Mesendoderm (in vitro differentiated cells): ENCODE measurements at regions not wholly inside any gene's neighbourhood (a gene's known extent, or its start where the extent isn't known, plus 50 kb on each side); places are given as distances from the start of the nearest gene placed in this dataset.
A peak's percentile ranks its signal among the peaks of the same experiment; 100 is the strongest.

ENCODE experiments used
- DNase-seq: peaks from one replicate; pipeline ENCODE4 v3.0.0; 2013
- H2AK5ac ChIP-seq: 2 replicates; pipeline ENCODE4 v1.6.1; 2013; ENCODE audit warnings: low read length, inconsistent platforms
- H2BK120ac ChIP-seq: 2 replicates; pipeline ENCODE4 v1.6.1; 2013; ENCODE audit warnings: low read depth, mild to moderate bottlenecking, low read length, moderate library complexity, mixed read lengths
- H2BK15ac ChIP-seq: replicated peaks from 2 replicates; pipeline ENCODE4 v1.6.1; 2013; ENCODE audit warnings: low read depth, mild to moderate bottlenecking, moderate library complexity
- H2BK5ac ChIP-seq: 2 replicates; pipeline ENCODE4 v1.6.1; 2013; ENCODE audit warnings: low read length, inconsistent platforms
- H3K18ac ChIP-seq: 2 replicates; pipeline ENCODE4 v1.6.1; 2013; ENCODE audit warnings: mild to moderate bottlenecking, low read length, mixed read lengths
- H3K23ac ChIP-seq: one replicate; pipeline ENCODE4 v1.6.1; 2013; ENCODE audit warnings: low read length
- H3K27ac ChIP-seq: 2 replicates; pipeline ENCODE4 v1.5.1; 2013; ENCODE audit warnings: low read depth, mild to moderate bottlenecking, inconsistent platforms, low read length, moderate library complexity
- H3K27me3 ChIP-seq: 2 replicates; pipeline ENCODE4 v1.6.1; 2013; ENCODE audit warnings: low read length, control low read depth, mild to moderate bottlenecking, inconsistent platforms; ENCODE audit not compliant: insufficient read depth, poor library complexity
- H3K36me3 ChIP-seq: 2 replicates; pipeline ENCODE4 v1.6.1; 2013; ENCODE audit warnings: low read length, inconsistent platforms; ENCODE audit not compliant: control insufficient read depth, insufficient read depth
- H3K4ac ChIP-seq: one replicate; pipeline ENCODE4 v1.6.1; 2013; ENCODE audit warnings: low read depth, mild to moderate bottlenecking, low read length, moderate library complexity
- H3K4me1 ChIP-seq: 2 replicates; pipeline ENCODE4 v1.6.1; 2013; ENCODE audit warnings: low read depth, low read length, inconsistent platforms; ENCODE audit not compliant: control insufficient read depth
- H3K4me2 ChIP-seq: 2 replicates; pipeline ENCODE4 v1.6.1; 2013; ENCODE audit warnings: low read length
- H3K4me3 ChIP-seq: 2 replicates; pipeline ENCODE4 v1.5.1; 2013; ENCODE audit warnings: mild to moderate bottlenecking, low read length
- H3K56ac ChIP-seq: one replicate; pipeline ENCODE4 v1.6.1; 2013; ENCODE audit warnings: low read length
- H3K79me1 ChIP-seq: 2 replicates; pipeline ENCODE4 v1.6.1; 2013; ENCODE audit warnings: low read length, inconsistent platforms
- H3K79me2 ChIP-seq: 2 replicates; pipeline ENCODE4 v1.6.1; 2013; ENCODE audit warnings: mild to moderate bottlenecking, low read length; ENCODE audit not compliant: control insufficient read depth, insufficient read depth
- H3K9ac ChIP-seq: 2 replicates; pipeline ENCODE4 v1.6.1; 2013; ENCODE audit warnings: low read length, inconsistent platforms
- H4K5ac ChIP-seq: one replicate; pipeline ENCODE4 v1.6.1; 2013; ENCODE audit warnings: low read length
- H4K8ac ChIP-seq: one replicate; pipeline ENCODE4 v1.6.1; 2013; ENCODE audit warnings: low read depth, mild to moderate bottlenecking, control low read depth, low read length, moderate library complexity
- WGBS: extraction: QIAGEN DNeasy Blood & Tissue Kit; methylation state at CpG from one replicate; pipeline ENCODE4 v1.1.7; 2013; ENCODE audit warnings: low lambda C conversion rate, missing lambda C conversion rate; ENCODE audit not compliant: insufficient coverage; ENCODE audit errors: extremely low coverage; 5-methylcytosine and 5-hydroxymethylcytosine counted together

GRCh38 chr22:49554296-49554625 is 273.4 kb downstream of the BRD1 start:
- no peak overlapping the region for H3K56ac ChIP-seq
- no peak overlapping the region for H4K5ac ChIP-seq
- no peak overlapping the region for H3K4me3 ChIP-seq
- no peaks in the 10 kb centered on the region for H3K4me1 ChIP-seq
- no peak overlapping the region for H2AK5ac ChIP-seq
- no peak overlapping the region for H3K9ac ChIP-seq
- H2BK15ac ChIP-seq = no peak overlapping the region
- no peak overlapping the region for H3K27ac ChIP-seq
- H2BK120ac ChIP-seq = no peak overlapping the region
- H4K8ac ChIP-seq = no peak overlapping the region
- H3K27me3 ChIP-seq = no peaks in the 10 kb centered on the region
- WGBS = no CpG with 5 or more reads among the region's 10 CpGs
- H3K79me1 ChIP-seq = no peaks in the 10 kb centered on the region
- no peak overlapping the region for H3K18ac ChIP-seq
- no peak overlapping the region for H3K4ac ChIP-seq
- no peak overlapping the region for H3K4me2 ChIP-seq
- H3K36me3 ChIP-seq = no peaks in the 10 kb centered on the region
- DNase-seq = no peak
- H3K23ac ChIP-seq = no peak overlapping the region
- H3K79me2 ChIP-seq = no peaks in the 10 kb centered on the region
- no peak overlapping the region for H2BK5ac ChIP-seq

DNA sequence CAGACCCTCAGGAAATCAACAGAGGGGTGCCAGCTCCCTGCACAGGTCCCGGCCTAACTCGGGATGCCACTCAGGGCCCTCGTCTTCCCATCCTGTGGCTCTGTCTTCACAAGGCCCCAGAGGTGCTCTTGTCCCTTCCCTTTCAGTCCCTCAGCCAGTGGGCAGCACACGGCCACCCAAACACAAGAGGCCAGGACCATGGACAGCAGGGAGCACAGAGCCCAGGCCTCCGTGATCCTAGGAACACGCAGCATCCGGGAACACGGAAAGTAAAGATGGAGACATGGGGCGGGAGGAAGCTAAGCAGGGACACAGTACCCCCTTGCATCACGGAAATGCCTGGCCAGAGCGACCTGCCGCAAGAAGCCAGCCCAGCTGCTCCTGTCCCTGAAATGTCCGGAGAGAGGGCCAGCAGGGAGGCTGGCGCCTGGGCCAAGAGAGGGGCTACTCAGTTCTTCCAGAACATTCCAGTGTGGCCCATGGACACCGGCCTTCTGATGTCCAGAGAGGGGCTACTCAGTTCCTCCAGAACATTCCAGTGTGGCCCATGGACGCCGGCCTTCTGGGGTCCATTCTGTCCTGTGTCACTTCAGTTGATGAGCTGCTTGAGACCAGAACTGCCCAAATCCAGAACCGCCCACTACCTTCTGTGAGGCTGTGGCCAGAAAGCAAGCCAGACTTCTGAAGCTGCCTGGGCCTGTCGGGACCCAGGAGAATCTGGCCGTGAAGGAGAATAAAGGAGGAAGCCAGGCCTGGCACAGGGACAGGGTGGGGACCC is 274.0 kb downstream of the BRD1 start:
- DNase-seq = peak; percentile 52
- no peaks in the 10 kb centered on the region for H3K79me2 ChIP-seq

GRCh38 chr22:49553076-49553475 is 274.6 kb downstream of the BRD1 start:
- Histone ChIP-seq H3K27ac (no peak overlapping the region), H3K36me3 (no peaks in the 10 kb centered on the region), H4K5ac (no peak overlapping the region), H2AK5ac (no peak overlapping the region), H3K4ac (no peak overlapping the region), H3K27me3 (no peaks in the 10 kb centered on the region), H3K56ac (no peak overlapping the region), H3K18ac (no peak overlapping the region), H3K4me1 (no peaks in the 10 kb centered on the region), H3K23ac (no peak overlapping the region), H3K79me1 (no peaks in the 10 kb centered on the region), H3K4me2 (no peak overlapping the region), H3K9ac (no peak overlapping the region), H2BK15ac (no peak overlapping the region), H2BK5ac (no peak overlapping the region), H3K4me3 (no peak overlapping the region), H4K8ac (no peak overlapping the region), H2BK120ac (no peak overlapping the region), H3K79me2 (no peaks in the 10 kb centered on the region)
- no peak for DNase-seq
- no CpG with 5 or more reads among the region's 11 CpGs for WGBS

More for the DNA sequence above, 274.0 kb downstream of the BRD1 start:
- Histone ChIP-seq H3K4ac (no peak overlapping the region), H3K56ac (no peak overlapping the region), H3K27ac (no peak overlapping the region), H3K4me1 (no peaks in the 10 kb centered on the region), H4K8ac (no peak overlapping the region), H2BK5ac (no peak overlapping the region), H4K5ac (no peak overlapping the region), H3K27me3 (no peaks in the 10 kb centered on the region), H3K23ac (no peak overlapping the region), H3K9ac (no peak overlapping the region), H3K79me1 (no peaks in the 10 kb centered on the region), H3K36me3 (no peaks in the 10 kb centered on the region), H3K4me2 (no peak overlapping the region), H3K4me3 (no peak overlapping the region), H2AK5ac (no peak overlapping the region), H2BK120ac (no peak overlapping the region), H3K18ac (no peak overlapping the region), H2BK15ac (no peak overlapping the region)
- no CpG with 5 or more reads among the region's 20 CpGs for WGBS

GRCh38 chr22:49551897-49552614 is 275.6 kb downstream of the BRD1 start:
- H3K9ac ChIP-seq = no peak overlapping the region
- no peak overlapping the region for H3K4me2 ChIP-seq
- no peak for DNase-seq
- no peak overlapping the region for H3K56ac ChIP-seq
- no peaks in the 10 kb centered on the region for H3K27me3 ChIP-seq
- no peaks in the 10 kb centered on the region for H3K36me3 ChIP-seq
- no peak overlapping the region for H2BK5ac ChIP-seq
- no peak overlapping the region for H3K23ac ChIP-seq
- no peak overlapping the region for H4K5ac ChIP-seq
- no peak overlapping the region for H2BK15ac ChIP-seq
- WGBS = no CpG with 5 or more reads among the region's 15 CpGs
- no peak overlapping the region for H3K4ac ChIP-seq
- H4K8ac ChIP-seq = no peak overlapping the region
- H3K4me3 ChIP-seq = no peak overlapping the region
- H3K4me1 ChIP-seq = no peaks in the 10 kb centered on the region
- H3K79me1 ChIP-seq = no peaks in the 10 kb centered on the region
- H3K27ac ChIP-seq = no peak overlapping the region
- H3K79me2 ChIP-seq = no peaks in the 10 kb centered on the region
- H3K18ac ChIP-seq = no peak overlapping the region
- no peak overlapping the region for H2AK5ac ChIP-seq
- no peak overlapping the region for H2BK120ac ChIP-seq

GRCh38 chr22:49551446-49551845 is 276.2 kb downstream of the BRD1 start:
- Histone ChIP-seq H3K56ac (no peak overlapping the region), H3K4me3 (no peak overlapping the region), H3K79me1 (no peaks in the 10 kb centered on the region), H2AK5ac (no peak overlapping the region), H2BK5ac (no peak overlapping the region), H3K27me3 (no peaks in the 10 kb centered on the region), H3K9ac (no peak overlapping the region), H3K36me3 (no peaks in the 10 kb centered on the region), H4K8ac (no peak overlapping the region), H3K4me2 (no peak overlapping the region), H3K4me1 (no peaks in the 10 kb centered on the region), H3K79me2 (no peaks in the 10 kb centered on the region), H2BK120ac (no peak overlapping the region), H4K5ac (no peak overlapping the region), H3K23ac (no peak overlapping the region), H3K4ac (no peak overlapping the region), H3K18ac (no peak overlapping the region), H3K27ac (no peak overlapping the region), H2BK15ac (no peak overlapping the region)
- WGBS = no CpG with 5 or more reads among the region's 10 CpGs
- DNase-seq = no peak
